ENCODE measurements at regions not wholly inside any gene's neighbourhood (a gene's known extent, or its start where the extent isn't known, plus 50 kb on each side); places are given as distances from the start of the nearest gene placed in this dataset.
A peak's percentile ranks its signal among the peaks of the same experiment; 100 is the strongest.

GRCh38 chr12:25788707-25789442 lies 169.6 kb upstream of the RASSF8 start:
- Histone ChIP-seq H3K27ac (ENCODE audit: low read depth, low read length) (peak overlapping the region; percentile 9; the same call in 1 of the 2 replicates), H3K36me3 (ENCODE audit: insufficient read depth, low read length) (no peaks in the 10 kb centered on the region), H2AFZ (ENCODE audit: low read length, unreplicated experiment) (peak overlapping the region; percentile 30), H3K79me2 (ENCODE audit: control insufficient read depth, insufficient read depth, low read length, unreplicated experiment) (no peaks in the 10 kb centered on the region), H3K4me3 (ENCODE audit: low read depth, low read length) (no peak overlapping the region), H3K4me1 (ENCODE audit: control insufficient read depth, insufficient read depth, low read length, unreplicated experiment) (peaks cover 15% of the 10 kb centered on the region), H3K27me3 (ENCODE audit: insufficient read depth, low read length) (no peaks in the 10 kb centered on the region)

GRCh38 chr12:25789541-25789944 lies 168.9 kb upstream of the RASSF8 start:
- Histone ChIP-seq H3K4me3 (ENCODE audit: low read depth, low read length) (no peak overlapping the region), H3K27ac (ENCODE audit: low read depth, low read length) (peak overlapping the region; percentile 9; the same call in 1 of the 2 replicates), H3K36me3 (ENCODE audit: insufficient read depth, low read length) (no peaks in the 10 kb centered on the region), H3K4me1 (ENCODE audit: control insufficient read depth, insufficient read depth, low read length, unreplicated experiment) (peaks cover 22% of the 10 kb centered on the region), H2AFZ (ENCODE audit: low read length, unreplicated experiment) (peak overlapping the region; percentile 35), H3K27me3 (ENCODE audit: insufficient read depth, low read length) (no peaks in the 10 kb centered on the region), H3K79me2 (ENCODE audit: control insufficient read depth, insufficient read depth, low read length, unreplicated experiment) (no peaks in the 10 kb centered on the region)

DNA sequence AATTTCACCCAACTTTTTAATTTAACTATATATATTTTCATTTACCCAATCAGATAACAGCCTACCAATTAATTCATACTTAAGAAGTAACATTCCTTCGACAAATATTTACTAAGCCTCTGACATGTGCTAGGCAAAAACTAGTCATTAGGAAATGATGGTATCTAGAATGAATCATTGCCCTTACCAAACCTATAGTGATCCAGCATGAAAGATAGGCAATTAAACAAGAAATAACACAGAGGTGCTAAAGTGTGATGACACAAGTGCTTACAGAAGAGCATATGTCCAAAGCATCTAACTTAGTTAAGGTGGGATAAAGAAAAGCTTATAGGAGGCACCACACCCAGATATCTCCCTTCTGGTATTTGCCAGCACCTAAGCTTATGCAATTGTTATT lies 166.5 kb upstream of the RASSF8 start:
- H2AFZ ChIP-seq (ENCODE audit: low read length, unreplicated experiment): no peak overlapping the region
- no peaks in the 10 kb centered on the region for H3K36me3 ChIP-seq (ENCODE audit: insufficient read depth, low read length)
- H3K4me3 ChIP-seq (ENCODE audit: low read depth, low read length): no peak overlapping the region
- peaks cover 33% of the 10 kb centered on the region for H3K4me1 ChIP-seq (ENCODE audit: control insufficient read depth, insufficient read depth, low read length, unreplicated experiment)
- no peaks in the 10 kb centered on the region for H3K27me3 ChIP-seq (ENCODE audit: insufficient read depth, low read length)
- no peak overlapping the region for H3K27ac ChIP-seq (ENCODE audit: low read depth, low read length)
- H3K79me2 ChIP-seq (ENCODE audit: control insufficient read depth, insufficient read depth, low read length, unreplicated experiment): no peaks in the 10 kb centered on the region

DNA sequence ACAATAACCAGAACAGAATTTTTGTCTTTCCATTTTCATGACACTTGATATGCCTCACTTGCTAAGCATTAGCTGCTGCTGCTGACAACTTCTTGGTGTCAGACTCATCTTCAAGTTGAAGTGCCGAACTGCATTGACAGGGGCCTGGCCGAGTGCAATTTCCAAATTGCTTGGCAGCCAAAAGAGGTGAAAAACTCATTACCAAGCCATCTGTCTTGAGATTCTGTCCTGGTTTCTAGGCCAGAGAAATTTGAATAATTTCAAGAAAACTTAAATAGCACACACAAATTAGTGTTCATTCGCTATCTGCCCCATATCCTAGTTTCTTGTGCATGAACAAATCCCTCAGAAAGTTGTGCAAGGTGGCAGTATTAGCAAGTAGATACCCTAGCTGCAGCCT lies 165.3 kb upstream of the RASSF8 start:
- Histone ChIP-seq H3K4me3 (ENCODE audit: low read depth, low read length) (no peak overlapping the region), H3K27me3 (ENCODE audit: insufficient read depth, low read length) (no peaks in the 10 kb centered on the region), H3K27ac (ENCODE audit: low read depth, low read length) (no peak overlapping the region), H3K79me2 (ENCODE audit: control insufficient read depth, insufficient read depth, low read length, unreplicated experiment) (no peaks in the 10 kb centered on the region), H3K36me3 (ENCODE audit: insufficient read depth, low read length) (no peaks in the 10 kb centered on the region), H2AFZ (ENCODE audit: low read length, unreplicated experiment) (no peak overlapping the region), H3K4me1 (ENCODE audit: control insufficient read depth, insufficient read depth, low read length, unreplicated experiment) (peaks cover 33% of the 10 kb centered on the region)

- H3K36me3 ChIP-seq (ENCODE audit: insufficient read depth, low read length): no peaks in the 10 kb centered on the region
- no peaks in the 10 kb centered on the region for H3K79me2 ChIP-seq (ENCODE audit: control insufficient read depth, insufficient read depth, low read length, unreplicated experiment)
- peaks cover 32% of the 10 kb centered on the region for H3K4me1 ChIP-seq (ENCODE audit: control insufficient read depth, insufficient read depth, low read length, unreplicated experiment)
- H3K4me3 ChIP-seq (ENCODE audit: low read depth, low read length): 0 out of 2 replicates have a peak overlapping the region, but pooled peaks have one; percentile 28
- H3K27me3 ChIP-seq (ENCODE audit: insufficient read depth, low read length): no peaks in the 10 kb centered on the region
- no peak overlapping the region for H2AFZ ChIP-seq (ENCODE audit: low read length, unreplicated experiment)
- 0 out of 2 replicates have a peak overlapping the region, but pooled peaks have one; percentile 13 for H3K27ac ChIP-seq (ENCODE audit: low read depth, low read length)
Measured at GRCh38 chr12:25794571-25794970, 163.9 kb upstream of the RASSF8 start.

GRCh38 chr12:25796523-25797000 lies 161.9 kb upstream of the RASSF8 start:
- H2AFZ ChIP-seq (ENCODE audit: low read length, unreplicated experiment): no peak overlapping the region
- H3K4me3 ChIP-seq (ENCODE audit: low read depth, low read length): no peak overlapping the region
- peaks cover 30% of the 10 kb centered on the region for H3K4me1 ChIP-seq (ENCODE audit: control insufficient read depth, insufficient read depth, low read length, unreplicated experiment)
- no peaks in the 10 kb centered on the region for H3K36me3 ChIP-seq (ENCODE audit: insufficient read depth, low read length)
- H3K27ac ChIP-seq (ENCODE audit: low read depth, low read length): no peak overlapping the region
- no peaks in the 10 kb centered on the region for H3K79me2 ChIP-seq (ENCODE audit: control insufficient read depth, insufficient read depth, low read length, unreplicated experiment)
- H3K27me3 ChIP-seq (ENCODE audit: insufficient read depth, low read length): no peaks in the 10 kb centered on the region

DNA sequence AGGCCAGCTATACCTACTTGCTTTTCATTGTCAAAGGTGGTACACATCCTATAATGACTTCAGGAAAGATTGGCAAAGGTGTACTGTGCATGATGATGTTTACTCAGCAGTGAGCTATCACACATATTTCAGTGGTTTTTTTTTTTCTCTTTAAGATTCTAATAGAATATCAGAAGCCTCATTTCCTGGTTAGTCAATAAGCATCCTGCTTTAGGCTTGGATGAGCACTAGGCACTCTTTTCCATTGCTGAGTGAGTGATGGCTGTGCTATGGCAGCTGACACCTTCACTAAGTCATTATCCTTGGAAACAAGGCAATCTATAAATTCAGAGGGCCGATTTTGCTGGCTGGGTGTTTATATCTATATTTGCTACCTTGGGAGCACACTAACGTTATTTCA lies 161.1 kb upstream of the RASSF8 start:
- H2AFZ ChIP-seq (ENCODE audit: low read length, unreplicated experiment): no peak overlapping the region
- no peak overlapping the region for H3K4me3 ChIP-seq (ENCODE audit: low read depth, low read length)
- peaks cover 25% of the 10 kb centered on the region for H3K4me1 ChIP-seq (ENCODE audit: control insufficient read depth, insufficient read depth, low read length, unreplicated experiment)
- H3K27me3 ChIP-seq (ENCODE audit: insufficient read depth, low read length): no peaks in the 10 kb centered on the region
- no peaks in the 10 kb centered on the region for H3K79me2 ChIP-seq (ENCODE audit: control insufficient read depth, insufficient read depth, low read length, unreplicated experiment)
- no peak overlapping the region for H3K27ac ChIP-seq (ENCODE audit: low read depth, low read length)
- H3K36me3 ChIP-seq (ENCODE audit: insufficient read depth, low read length): no peaks in the 10 kb centered on the region

DNA sequence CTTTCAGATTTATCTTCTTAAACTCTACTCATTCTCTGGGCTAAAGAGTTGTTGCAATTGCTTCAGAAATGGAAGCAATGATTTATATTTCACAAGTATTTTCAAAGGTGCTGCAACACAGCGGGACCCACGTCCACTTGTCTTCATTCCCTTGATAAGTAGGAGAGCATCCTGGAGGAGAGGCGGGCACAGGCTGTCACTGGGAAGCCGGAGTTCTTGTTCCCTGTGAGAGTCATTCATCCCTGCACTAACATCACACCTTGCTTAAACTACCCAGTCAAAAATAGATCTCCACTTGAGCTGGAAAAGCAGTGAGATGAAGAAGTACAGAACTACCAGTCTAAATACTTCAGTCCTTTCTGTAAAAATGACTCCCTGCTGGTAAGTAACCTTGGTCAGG lies 160.5 kb upstream of the RASSF8 start:
- no peak overlapping the region for H2AFZ ChIP-seq (ENCODE audit: low read length, unreplicated experiment)
- no peaks in the 10 kb centered on the region for H3K27me3 ChIP-seq (ENCODE audit: insufficient read depth, low read length)
- H3K79me2 ChIP-seq (ENCODE audit: control insufficient read depth, insufficient read depth, low read length, unreplicated experiment): no peaks in the 10 kb centered on the region
- H3K4me3 ChIP-seq (ENCODE audit: low read depth, low read length): no peak overlapping the region
- H3K4me1 ChIP-seq (ENCODE audit: control insufficient read depth, insufficient read depth, low read length, unreplicated experiment): peaks cover 25% of the 10 kb centered on the region
- no peaks in the 10 kb centered on the region for H3K36me3 ChIP-seq (ENCODE audit: insufficient read depth, low read length)
- no peak overlapping the region for H3K27ac ChIP-seq (ENCODE audit: low read depth, low read length)

DNA sequence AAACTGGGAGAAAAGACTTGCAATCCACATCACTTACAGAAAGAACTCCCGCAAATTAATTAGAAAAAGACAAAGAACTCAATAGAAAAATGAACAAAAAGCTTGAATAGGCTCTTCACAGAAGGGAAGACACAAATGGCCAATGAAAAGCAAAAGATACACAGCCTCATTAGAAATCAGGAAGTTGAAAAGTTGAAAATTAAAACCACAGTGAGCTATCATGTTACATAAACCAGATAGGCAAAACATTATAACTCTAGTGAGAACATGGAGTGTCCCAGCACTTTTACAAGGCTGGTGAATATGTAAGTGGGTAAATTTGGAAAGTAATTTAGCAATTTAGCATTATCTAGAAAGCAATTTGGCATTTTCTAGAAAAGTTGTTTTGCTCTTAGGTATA lies 158.4 kb upstream of the RASSF8 start:
- Histone ChIP-seq H3K79me2 (ENCODE audit: control insufficient read depth, insufficient read depth, low read length, unreplicated experiment) (no peaks in the 10 kb centered on the region), H3K4me3 (ENCODE audit: low read depth, low read length) (no peak overlapping the region), H3K4me1 (ENCODE audit: control insufficient read depth, insufficient read depth, low read length, unreplicated experiment) (peaks cover 12% of the 10 kb centered on the region), H3K36me3 (ENCODE audit: insufficient read depth, low read length) (no peaks in the 10 kb centered on the region), H3K27me3 (ENCODE audit: insufficient read depth, low read length) (no peaks in the 10 kb centered on the region), H3K27ac (ENCODE audit: low read depth, low read length) (no peak overlapping the region), H2AFZ (ENCODE audit: low read length, unreplicated experiment) (no peak overlapping the region)

DNA sequence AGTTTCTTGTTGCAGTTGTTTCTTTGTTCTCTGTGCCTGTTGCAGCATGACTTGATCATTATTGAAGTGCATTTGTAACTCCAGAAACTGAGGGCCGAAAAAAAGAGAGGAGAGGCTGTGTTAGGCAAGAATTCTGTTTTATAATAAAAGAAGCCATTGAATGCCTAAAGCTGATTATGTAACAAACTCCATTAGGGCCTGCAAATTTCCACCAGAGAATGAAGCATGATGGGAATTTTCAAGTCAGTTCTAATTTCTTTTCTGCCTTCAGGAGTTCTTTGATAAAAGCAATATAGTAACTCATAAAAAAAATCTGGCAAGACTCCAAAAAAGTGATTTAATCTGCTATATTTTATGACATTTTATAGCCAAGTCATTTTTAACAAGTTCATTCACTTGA lies 156.7 kb upstream of the RASSF8 start:
- H3K4me3 ChIP-seq (ENCODE audit: low read depth, low read length): no peak overlapping the region
- no peaks in the 10 kb centered on the region for H3K27me3 ChIP-seq (ENCODE audit: insufficient read depth, low read length)
- H3K79me2 ChIP-seq (ENCODE audit: control insufficient read depth, insufficient read depth, low read length, unreplicated experiment): no peaks in the 10 kb centered on the region
- H3K4me1 ChIP-seq (ENCODE audit: control insufficient read depth, insufficient read depth, low read length, unreplicated experiment): peaks cover 12% of the 10 kb centered on the region
- H2AFZ ChIP-seq (ENCODE audit: low read length, unreplicated experiment): no peak overlapping the region
- H3K36me3 ChIP-seq (ENCODE audit: insufficient read depth, low read length): no peaks in the 10 kb centered on the region
- no peak overlapping the region for H3K27ac ChIP-seq (ENCODE audit: low read depth, low read length)

GRCh38 chr12:25802143-25802542 lies 156.3 kb upstream of the RASSF8 start:
- H3K36me3 ChIP-seq (ENCODE audit: insufficient read depth, low read length): no peaks in the 10 kb centered on the region
- H3K4me3 ChIP-seq (ENCODE audit: low read depth, low read length): no peak overlapping the region
- H3K27me3 ChIP-seq (ENCODE audit: insufficient read depth, low read length): no peaks in the 10 kb centered on the region
- peaks cover 16% of the 10 kb centered on the region for H3K4me1 ChIP-seq (ENCODE audit: control insufficient read depth, insufficient read depth, low read length, unreplicated experiment)
- no peak overlapping the region for H3K27ac ChIP-seq (ENCODE audit: low read depth, low read length)
- no peak overlapping the region for H2AFZ ChIP-seq (ENCODE audit: low read length, unreplicated experiment)
- H3K79me2 ChIP-seq (ENCODE audit: control insufficient read depth, insufficient read depth, low read length, unreplicated experiment): no peaks in the 10 kb centered on the region
